Activated CD4-positive, alpha-beta T cell treated with anti-CD3 and anti-CD28 coated beads for 36 hours (primary cell): ENCODE measurements at regions not wholly inside any gene's neighbourhood (a gene's known extent, or its start where the extent isn't known, plus 50 kb on each side); places are given as distances from the start of the nearest gene placed in this dataset.

Source experiments
- ATAC-seq: fragments of 200-7000 bp; cut with Tn5 transposase; one replicate; pipeline ENCODE4 v1.10.0; 2021; ENCODE audit warnings: mild to moderate bottlenecking, moderate library complexity
- CTCF ChIA-PET: fragments of 350-600 bp; sonication (Branson Sonifier 250); formaldehyde crosslinking; loops from one replicate; lab custom pipeline; 2021; ENCODE audit warnings: antibody characterized with exemption; lab: Charles Lee
- POLR2A ChIA-PET: fragments of 350-600 bp; sonication (Branson Sonifier 250); formaldehyde crosslinking; loops from one replicate; lab custom pipeline; 2021; ENCODE audit warnings: antibody characterized with exemption, inconsistent platforms; lab: Charles Lee
- DNase-seq: peaks from one replicate; pipeline ENCODE4 v3.0.0-alpha.2; 2020
- H3K27ac Mint-ChIP-seq: one replicate; pipeline ENCODE4 v1.8.0; 2021; ENCODE audit warnings: mixed read lengths
- H3K27me3 Mint-ChIP-seq: one replicate; pipeline ENCODE4 v1.8.0; 2021; ENCODE audit warnings: mixed read lengths
- H3K36me3 Mint-ChIP-seq: one replicate; pipeline ENCODE4 v1.8.0; 2021; ENCODE audit warnings: low read depth, mixed read lengths
- H3K4me1 Mint-ChIP-seq: one replicate; pipeline ENCODE4 v1.8.0; 2021; ENCODE audit warnings: mixed read lengths
- H3K4me3 Mint-ChIP-seq: one replicate; pipeline ENCODE4 v1.8.0; 2021; ENCODE audit warnings: mild to moderate bottlenecking, moderate library complexity, mixed read lengths
- H3K9me3 Mint-ChIP-seq: one replicate; pipeline ENCODE4 v1.8.0; 2021; ENCODE audit warnings: low read depth, mixed read lengths
- intact Hi-C, 2 experiments: fragments of 100-400 bp; cut with DNase I in 1 of 2; cut with micrococcal nuclease in 1 of 2; formaldehyde crosslinking; loops; one replicate each; pipeline versions ENCODE4 v1.14.2 to v1.15.1; 2022 to 2024; cut with DNase I, micrococcal nuclease

DNA sequence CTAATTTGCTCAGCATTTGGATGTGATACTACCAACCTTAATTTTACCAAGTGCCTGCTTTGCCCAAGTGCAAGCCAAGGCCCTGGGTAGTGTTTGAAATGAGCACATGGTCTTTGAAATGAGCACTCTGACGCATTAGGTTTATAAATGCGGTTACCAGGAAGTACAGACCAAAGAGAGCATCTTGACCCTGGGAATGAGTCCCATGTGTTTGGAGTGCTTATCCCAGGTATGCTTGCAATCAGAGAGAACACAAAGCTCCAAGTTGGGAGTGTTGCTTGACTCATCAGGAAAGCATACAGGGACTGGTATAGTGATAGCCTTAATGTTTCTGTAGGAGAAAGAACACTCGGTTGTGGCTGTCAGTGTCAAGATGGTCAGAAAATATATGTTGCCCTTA, 203.6 kb upstream of the MAMLD1 start:
- ChIA-PET POLR2A (no interaction called here), CTCF (no interaction called here)
- no peak overlapping the region for H3K4me3 Mint-ChIP-seq
- no peaks in the 10 kb centered on the region for H3K27me3 Mint-ChIP-seq
- H3K4me1 Mint-ChIP-seq, result no peaks in the 10 kb centered on the region
- no peaks in the 10 kb centered on the region for H3K9me3 Mint-ChIP-seq
- no peaks in the 10 kb centered on the region for H3K36me3 Mint-ChIP-seq
- intact Hi-C loops, result no loop called here
- no peak for DNase-seq
- no peak for ATAC-seq
- H3K27ac Mint-ChIP-seq, result no peak overlapping the region

DNA sequence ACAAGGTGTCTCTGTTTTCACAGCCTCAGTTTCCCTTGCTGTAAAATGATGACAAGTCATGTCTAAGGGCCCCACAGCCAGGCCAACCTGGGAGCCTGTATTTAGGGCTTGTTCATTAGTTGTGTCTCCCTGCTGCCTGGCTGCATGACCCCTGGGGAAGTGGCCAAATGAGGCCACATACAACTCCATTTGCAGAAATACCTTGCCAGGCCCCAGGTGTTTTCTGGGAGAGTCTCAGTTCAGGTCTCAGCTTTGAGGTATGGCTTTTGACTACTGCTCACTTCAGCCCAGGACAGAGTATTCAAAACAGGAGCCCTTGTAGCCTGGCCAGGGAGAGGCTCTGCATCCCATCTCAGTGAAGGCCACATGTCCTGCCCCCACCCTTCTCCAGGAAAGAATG, 202.5 kb upstream of the MAMLD1 start:
- Mint-ChIP-seq H3K27me3 (no peaks in the 10 kb centered on the region), H3K4me3 (no peak overlapping the region), H3K4me1 (no peaks in the 10 kb centered on the region), H3K36me3 (no peaks in the 10 kb centered on the region), H3K9me3 (no peaks in the 10 kb centered on the region), H3K27ac (no peak overlapping the region)
- DNase-seq, result no peak
- intact Hi-C loops, result no loop called here
- ATAC-seq, result no peak
- ChIA-PET POLR2A (no interaction called here), CTCF (no interaction called here)

DNA sequence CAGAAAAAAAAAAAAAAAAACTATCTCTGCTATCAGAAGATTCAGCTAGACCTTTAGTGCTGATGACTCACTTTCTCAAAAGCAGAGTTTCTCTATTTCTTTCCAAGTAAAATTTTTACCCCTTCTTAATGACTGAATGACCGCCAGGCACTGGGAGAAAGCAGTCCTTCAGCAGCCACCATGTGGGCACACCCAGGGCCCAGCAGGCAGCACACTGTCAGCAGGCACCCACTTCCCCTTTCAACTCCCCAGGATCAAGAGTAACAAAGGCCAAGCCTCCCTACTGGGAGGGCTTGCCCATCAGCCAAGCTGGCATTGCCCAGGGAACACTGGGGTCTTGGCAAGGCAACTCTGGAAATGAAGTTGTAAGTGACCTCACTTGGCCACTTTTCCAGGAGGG, 201.9 kb upstream of the MAMLD1 start:
- ChIA-PET CTCF (no interaction called here), POLR2A (no interaction called here)
- intact Hi-C loops, result no loop called here
- DNase-seq (no peak), ATAC-seq (no peak)
- H3K27me3 Mint-ChIP-seq, result no peaks in the 10 kb centered on the region
- H3K4me3 Mint-ChIP-seq, result no peak overlapping the region
- no peaks in the 10 kb centered on the region for H3K36me3 Mint-ChIP-seq
- no peaks in the 10 kb centered on the region for H3K4me1 Mint-ChIP-seq
- H3K9me3 Mint-ChIP-seq, result no peaks in the 10 kb centered on the region
- H3K27ac Mint-ChIP-seq, result no peak overlapping the region

DNA sequence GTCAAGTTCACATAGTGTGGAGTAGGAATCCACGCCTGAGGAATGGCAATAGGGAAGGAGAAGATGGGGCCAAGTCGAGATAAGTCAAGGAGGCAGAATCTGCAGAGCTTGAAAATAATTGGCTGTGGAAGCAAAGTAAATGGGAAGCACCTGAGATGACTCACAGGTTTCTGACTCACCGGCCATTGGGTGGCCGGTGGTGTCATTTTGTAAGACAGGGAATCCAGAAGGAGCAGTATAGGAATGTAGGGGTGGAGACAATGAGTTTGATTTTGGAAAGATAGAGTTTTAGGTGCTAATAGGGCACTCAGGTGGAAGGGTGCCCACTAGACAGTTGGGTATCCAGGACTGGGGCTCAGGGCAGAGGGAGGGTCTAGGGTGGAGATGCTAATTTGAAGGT, 201.0 kb upstream of the MAMLD1 start:
- Mint-ChIP-seq H3K9me3 (no peaks in the 10 kb centered on the region), H3K4me3 (no peak overlapping the region)
- POLR2A ChIA-PET, result no interaction called here

DNA sequence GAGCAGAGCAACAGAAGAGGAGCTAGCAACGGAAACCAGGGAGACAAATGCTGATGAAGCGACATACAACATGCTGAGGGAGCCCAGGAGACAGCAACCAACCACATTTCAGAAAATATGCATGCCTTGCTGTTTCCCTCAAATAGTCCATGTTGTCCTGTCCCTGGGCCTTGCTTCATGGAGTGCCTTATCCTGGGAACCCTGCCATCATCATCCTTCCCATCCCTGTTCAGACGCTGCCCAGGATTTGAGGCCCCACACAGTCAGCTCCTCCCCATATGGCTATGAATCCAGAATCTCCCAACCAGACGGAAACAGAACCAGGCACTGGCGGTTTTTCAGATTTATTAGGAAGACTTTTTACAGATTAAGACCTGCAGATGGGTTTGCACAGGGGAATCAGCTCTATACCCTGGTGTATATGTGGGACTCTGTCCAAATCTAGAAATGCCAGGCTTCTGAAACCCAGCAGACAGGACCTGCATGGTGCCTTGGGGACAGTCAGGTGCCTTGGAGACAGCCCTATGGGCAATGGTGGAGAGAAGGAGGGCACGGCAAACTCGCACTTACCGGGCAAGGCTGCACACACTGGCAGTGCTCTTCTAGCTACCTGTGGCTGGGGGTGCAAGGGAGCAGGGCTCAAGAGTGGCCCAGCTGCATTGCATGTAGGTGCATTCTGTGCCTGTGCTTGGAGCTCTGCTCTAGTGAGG, 199.7 kb upstream of the MAMLD1 start:
- no peak for DNase-seq
- no peaks in the 10 kb centered on the region for H3K36me3 Mint-ChIP-seq

More for the DNA sequence above, 201.0 kb upstream of the MAMLD1 start:
- ATAC-seq (no peak), DNase-seq (no peak)
- H3K27ac Mint-ChIP-seq, result no peak overlapping the region
- intact Hi-C loops, result no loop called here
- no peaks in the 10 kb centered on the region for H3K27me3 Mint-ChIP-seq
- no peaks in the 10 kb centered on the region for H3K36me3 Mint-ChIP-seq
- CTCF ChIA-PET, result no interaction called here
- no peaks in the 10 kb centered on the region for H3K4me1 Mint-ChIP-seq

DNA sequence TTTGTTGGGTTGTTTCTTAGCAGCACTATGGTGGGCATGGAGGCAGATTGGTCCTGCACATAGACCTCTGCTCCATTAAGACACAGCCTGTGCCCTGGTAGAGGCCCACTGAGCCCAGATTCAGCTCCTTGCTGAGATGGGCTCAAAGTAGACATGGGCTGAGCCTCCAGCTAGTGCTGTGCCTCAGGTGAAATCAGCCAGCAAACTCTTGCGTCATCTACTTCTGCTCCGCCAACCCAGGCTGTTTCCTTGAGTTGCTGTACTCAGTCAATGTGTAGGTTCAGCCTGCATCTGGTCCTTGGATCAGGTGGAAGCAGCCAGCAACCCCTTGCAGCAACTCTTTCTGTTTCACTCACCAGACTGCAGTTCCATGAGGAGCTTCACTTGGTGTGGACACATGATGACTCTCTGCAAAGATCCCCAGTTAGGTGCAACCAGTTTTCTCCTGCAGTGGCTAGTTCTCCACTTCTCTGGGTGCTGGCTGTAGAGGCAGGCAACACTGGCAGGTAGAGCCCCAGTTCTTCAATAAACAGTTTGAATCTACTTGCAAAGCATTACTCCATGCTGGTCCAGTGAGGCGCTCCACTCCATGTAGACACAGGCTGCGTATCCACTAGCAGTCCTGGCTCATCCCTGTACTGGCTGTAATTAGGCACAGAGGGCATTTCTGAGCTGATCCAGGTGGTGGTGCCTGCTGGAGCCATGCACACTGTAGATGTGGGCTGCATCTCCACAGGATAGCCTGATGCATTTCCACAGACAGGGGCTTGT, 199.0 kb upstream of the MAMLD1 start:
- H3K9me3 Mint-ChIP-seq, result no peaks in the 10 kb centered on the region
- H3K27ac Mint-ChIP-seq, result no peak overlapping the region
- no peak for ATAC-seq
- POLR2A ChIA-PET, result no interaction called here
- H3K4me1 Mint-ChIP-seq, result no peaks in the 10 kb centered on the region
- CTCF ChIA-PET, result no interaction called here
- no peaks in the 10 kb centered on the region for H3K36me3 Mint-ChIP-seq
- H3K4me3 Mint-ChIP-seq, result no peak overlapping the region
- intact Hi-C loops, result no loop called here
- no peaks in the 10 kb centered on the region for H3K27me3 Mint-ChIP-seq
- DNase-seq, result no peak

More for the DNA sequence above, 199.7 kb upstream of the MAMLD1 start:
- intact Hi-C loops, result no loop called here
- ChIA-PET POLR2A (no interaction called here), CTCF (no interaction called here)
- no peak for ATAC-seq
- Mint-ChIP-seq H3K4me1 (no peaks in the 10 kb centered on the region), H3K27ac (no peak overlapping the region), H3K27me3 (no peaks in the 10 kb centered on the region), H3K4me3 (no peak overlapping the region), H3K9me3 (no peaks in the 10 kb centered on the region)

DNA sequence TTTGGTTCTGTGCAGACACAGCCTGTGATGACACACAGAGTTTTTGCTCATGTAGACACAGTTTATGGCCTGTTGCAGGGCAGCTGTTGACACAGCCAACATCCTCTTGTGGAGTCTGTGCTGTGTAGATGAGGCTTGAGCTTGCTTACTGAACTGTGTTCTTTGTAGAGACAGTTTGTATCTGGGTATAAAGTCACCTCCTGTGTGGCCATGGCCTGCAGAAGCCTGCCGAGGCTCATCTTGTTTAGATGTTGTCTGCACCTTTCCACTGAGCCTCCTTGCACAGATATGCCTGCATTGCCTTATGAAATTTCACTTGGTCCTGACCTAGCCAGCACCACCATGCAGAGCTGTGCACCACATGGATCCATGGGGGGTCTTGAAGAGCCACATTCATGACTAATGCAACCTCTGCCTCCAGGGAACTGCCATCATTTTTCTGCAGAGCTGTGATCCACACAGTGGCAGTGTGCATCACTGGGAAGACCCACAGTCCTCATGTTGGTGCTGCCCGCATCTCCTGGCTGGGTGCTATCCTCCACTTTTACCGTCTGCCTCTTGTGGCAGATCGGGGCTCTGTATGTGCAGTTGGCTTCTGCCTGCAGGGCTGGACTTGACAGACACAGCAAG, 198.0 kb upstream of the MAMLD1 start:
- no peaks in the 10 kb centered on the region for H3K9me3 Mint-ChIP-seq
- no peak overlapping the region for H3K4me3 Mint-ChIP-seq
- no peaks in the 10 kb centered on the region for H3K27me3 Mint-ChIP-seq
- DNase-seq (no peak), ATAC-seq (no peak)
- no peaks in the 10 kb centered on the region for H3K36me3 Mint-ChIP-seq
- H3K4me1 Mint-ChIP-seq, result no peaks in the 10 kb centered on the region
- ChIA-PET CTCF (no interaction called here), POLR2A (no interaction called here)
- H3K27ac Mint-ChIP-seq, result no peak overlapping the region
- intact Hi-C loops, result no loop called here

DNA sequence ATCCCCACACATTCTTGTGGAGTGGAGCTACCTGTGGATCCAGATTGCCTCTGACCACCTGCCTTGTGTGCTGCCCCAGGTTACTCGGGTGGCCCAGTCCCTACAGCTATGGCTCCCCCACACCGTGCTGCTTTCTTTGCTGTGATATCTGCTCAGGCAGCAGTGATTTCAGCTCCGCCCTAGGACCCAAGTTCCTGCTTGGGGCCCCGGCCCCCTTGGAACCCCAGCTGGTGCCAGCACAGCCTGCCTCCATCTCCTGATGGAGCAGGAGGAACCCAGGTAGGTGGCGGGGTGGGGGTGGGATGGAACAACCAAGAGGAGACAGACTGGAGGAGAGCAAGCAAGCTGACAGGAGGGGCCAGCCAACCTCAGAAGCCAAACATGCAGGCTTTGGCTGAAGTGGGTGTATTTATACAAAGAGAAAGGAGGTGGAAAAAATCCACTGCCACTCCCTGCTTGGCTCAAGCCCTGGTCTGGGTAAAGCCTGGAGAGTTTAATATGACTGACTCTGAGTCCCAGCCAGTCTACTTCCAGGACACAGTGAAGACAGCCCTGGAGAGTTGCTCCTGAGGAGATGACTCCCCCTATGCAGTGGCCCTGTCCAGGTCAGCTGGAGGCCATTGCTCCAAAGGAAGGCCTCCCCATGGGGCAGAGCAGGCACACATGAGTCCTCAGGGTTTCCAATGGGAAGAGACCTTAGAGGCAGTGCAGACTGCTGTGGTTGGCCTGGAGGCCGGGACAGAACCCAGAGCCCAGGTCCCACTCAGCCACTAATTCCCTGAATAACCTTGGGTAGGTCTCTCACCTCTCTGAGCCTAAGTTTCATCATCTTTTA, 197.1 kb upstream of the MAMLD1 start:
- Mint-ChIP-seq H3K4me3 (no peak overlapping the region), H3K9me3 (no peaks in the 10 kb centered on the region), H3K27ac (no peak overlapping the region), H3K36me3 (no peaks in the 10 kb centered on the region), H3K27me3 (no peaks in the 10 kb centered on the region), H3K4me1 (no peaks in the 10 kb centered on the region)
- POLR2A ChIA-PET, result no interaction called here
- intact Hi-C loops, result no loop called here
- CTCF ChIA-PET, result interaction anchor here (0.7 kb wide), 1 partner anchor 248 kb away, joined by 3 read pairs; no protein-coding TSS in a partner anchor
- no peak for ATAC-seq
- DNase-seq, result no peak

DNA sequence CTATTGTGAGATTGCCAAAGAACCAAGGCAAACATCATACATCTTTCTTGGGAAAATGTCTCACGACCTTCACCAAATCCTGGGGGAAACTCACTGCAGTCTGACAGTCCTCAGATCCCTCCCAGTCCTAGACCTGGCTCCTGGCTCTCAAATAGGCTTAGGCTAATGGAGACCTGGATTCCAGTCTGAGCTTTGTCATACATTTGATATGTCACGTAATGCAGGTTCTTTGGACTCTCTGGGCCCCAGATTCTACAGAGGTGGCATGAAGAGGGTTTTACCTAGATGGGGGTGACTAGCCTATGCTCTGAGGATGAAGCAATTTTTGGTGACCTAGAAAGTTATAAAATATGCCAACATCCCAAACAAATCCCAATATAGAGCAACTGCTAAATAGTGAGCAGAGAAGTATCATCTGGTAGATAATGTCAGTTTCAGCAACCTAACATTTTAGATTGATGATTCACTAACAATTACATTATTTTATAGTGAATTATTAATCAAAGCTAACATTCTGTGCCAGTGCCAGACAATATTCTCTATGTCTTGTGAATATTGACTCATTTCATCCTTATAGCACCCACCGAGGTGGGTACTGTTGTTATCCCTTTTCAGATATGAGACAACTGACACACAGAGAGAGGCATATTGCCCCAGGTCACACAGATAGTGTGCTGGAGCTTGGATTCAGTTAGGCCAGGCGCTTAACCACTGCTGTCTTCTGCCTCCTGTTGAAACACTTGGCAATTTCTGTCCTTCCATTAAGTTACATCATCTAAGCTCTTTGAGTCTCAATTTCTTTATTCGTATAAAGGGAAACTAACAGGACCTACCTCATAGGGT, 195.4 kb upstream of the MAMLD1 start:
- no peak for ATAC-seq
- CTCF ChIA-PET, result no interaction called here
- Mint-ChIP-seq H3K9me3 (no peaks in the 10 kb centered on the region), H3K4me1 (no peaks in the 10 kb centered on the region), H3K4me3 (no peak overlapping the region), H3K27ac (no peak overlapping the region), H3K27me3 (no peaks in the 10 kb centered on the region), H3K36me3 (no peaks in the 10 kb centered on the region)
- POLR2A ChIA-PET, result no interaction called here
- intact Hi-C loops, result no loop called here
- DNase-seq, result no peak

DNA sequence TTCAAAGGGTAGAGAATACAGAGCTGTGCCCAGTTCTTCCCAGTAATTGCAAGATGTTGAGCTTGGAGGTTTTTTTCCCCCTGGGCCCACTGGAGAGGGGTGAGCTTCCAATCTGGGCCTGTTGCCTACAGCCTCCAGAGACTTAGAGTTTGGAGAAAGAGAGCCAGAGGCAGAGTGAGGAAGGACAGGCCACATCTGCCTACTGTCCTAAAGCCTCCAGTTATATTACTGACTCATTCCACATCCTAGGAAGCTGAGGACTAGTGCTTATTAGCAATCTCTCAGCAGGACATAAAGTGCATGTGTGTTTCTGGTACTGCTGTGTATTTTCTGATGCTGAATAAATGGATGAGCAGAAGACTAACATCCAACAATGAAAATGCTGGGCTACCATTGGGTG, 181.0 kb upstream of the MAMLD1 start:
- H3K9me3 Mint-ChIP-seq, result no peaks in the 10 kb centered on the region
- ChIA-PET POLR2A (no interaction called here), CTCF (no interaction called here)
- peaks cover 5% of the 10 kb centered on the region for H3K27me3 Mint-ChIP-seq
- ATAC-seq, result no peak
- H3K27ac Mint-ChIP-seq, result no peak overlapping the region
- no peaks in the 10 kb centered on the region for H3K4me1 Mint-ChIP-seq
- no peak overlapping the region for H3K4me3 Mint-ChIP-seq
- intact Hi-C loops, result no loop called here
- no peak for DNase-seq
- no peaks in the 10 kb centered on the region for H3K36me3 Mint-ChIP-seq

DNA sequence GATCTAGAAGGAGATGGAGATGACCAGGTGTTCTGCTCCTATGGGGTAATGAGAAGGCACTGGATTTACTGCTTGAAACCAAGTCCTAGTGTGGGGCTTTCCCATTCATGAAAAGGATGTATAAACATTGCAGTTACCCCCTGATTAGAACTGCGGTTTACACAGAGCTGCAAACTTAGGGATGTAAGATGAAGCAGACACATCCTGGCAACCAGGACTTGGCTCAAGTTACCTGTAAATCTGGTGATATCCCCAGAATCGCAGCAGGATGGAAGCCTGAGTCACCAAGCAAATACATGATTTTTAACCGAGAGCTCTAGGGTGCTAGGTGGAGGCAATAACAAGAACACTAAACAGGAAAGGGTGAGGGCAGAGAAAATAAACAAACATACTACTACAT, 178.6 kb upstream of the MAMLD1 start:
- Mint-ChIP-seq H3K36me3 (no peaks in the 10 kb centered on the region), H3K4me1 (no peaks in the 10 kb centered on the region), H3K27me3 (peaks cover 2% of the 10 kb centered on the region), H3K27ac (no peak overlapping the region), H3K9me3 (no peaks in the 10 kb centered on the region), H3K4me3 (no peak overlapping the region)
- ChIA-PET POLR2A (no interaction called here), CTCF (no interaction called here)
- intact Hi-C loops, result no loop called here
- ATAC-seq, result no peak
- DNase-seq, result no peak
